22Rv1 (cell line): ENCODE measurements at regions not wholly inside any gene's neighbourhood (a gene's known extent, or its start where the extent isn't known, plus 50 kb on each side); places are given as distances from the start of the nearest gene placed in this dataset.

Experiments
- ZFX ChIP-seq: fragments of 450-650 bp; IDR thresholded peaks from 2 replicates; pipeline ENCODE4 v1.6.1; 2017; ENCODE audit warnings: antibody characterized with exemption, borderline replicate concordance
- TF ChIP-seq, protein P1 (sequence below): fragments of 450-650 bp; IDR thresholded peaks from 2 replicates; pipeline ENCODE4 v1.5.1; 2017; ENCODE audit warnings: mild to moderate bottlenecking

DNA sequence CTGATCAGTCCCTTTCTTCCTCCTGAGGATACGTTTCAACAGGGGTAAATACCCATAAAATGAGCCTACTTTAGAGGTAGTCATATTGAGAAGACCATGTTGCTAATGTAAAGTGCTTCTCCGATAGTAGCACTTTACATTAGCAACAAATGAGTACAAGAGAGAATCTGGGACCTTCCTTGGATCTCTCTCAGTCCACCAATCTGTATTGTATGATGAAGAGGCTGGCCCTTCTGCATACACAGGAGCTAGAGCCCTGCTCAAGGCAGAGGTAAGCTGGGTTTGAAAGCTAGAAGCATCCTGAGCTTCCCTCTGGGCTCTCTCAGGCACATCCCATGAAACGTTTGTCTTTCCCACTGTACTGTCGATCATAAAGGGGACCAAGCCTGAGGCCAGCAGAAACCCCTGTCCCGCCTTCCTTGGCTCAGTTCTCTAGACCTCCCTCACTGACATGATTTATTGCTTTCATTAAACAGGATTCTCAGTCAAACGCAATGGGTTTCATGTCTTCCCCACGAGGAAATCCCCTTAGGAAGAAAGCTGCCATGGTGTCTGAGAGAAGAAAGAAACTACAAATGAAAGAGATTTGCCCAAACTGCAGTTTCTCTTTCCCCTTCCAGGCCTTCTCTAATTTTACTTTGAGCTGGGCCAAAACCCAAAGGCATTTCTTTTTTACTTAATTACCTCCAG is 62.8 kb upstream of the BCAR3 start:
- TF ChIP-seq, protein P1, sequence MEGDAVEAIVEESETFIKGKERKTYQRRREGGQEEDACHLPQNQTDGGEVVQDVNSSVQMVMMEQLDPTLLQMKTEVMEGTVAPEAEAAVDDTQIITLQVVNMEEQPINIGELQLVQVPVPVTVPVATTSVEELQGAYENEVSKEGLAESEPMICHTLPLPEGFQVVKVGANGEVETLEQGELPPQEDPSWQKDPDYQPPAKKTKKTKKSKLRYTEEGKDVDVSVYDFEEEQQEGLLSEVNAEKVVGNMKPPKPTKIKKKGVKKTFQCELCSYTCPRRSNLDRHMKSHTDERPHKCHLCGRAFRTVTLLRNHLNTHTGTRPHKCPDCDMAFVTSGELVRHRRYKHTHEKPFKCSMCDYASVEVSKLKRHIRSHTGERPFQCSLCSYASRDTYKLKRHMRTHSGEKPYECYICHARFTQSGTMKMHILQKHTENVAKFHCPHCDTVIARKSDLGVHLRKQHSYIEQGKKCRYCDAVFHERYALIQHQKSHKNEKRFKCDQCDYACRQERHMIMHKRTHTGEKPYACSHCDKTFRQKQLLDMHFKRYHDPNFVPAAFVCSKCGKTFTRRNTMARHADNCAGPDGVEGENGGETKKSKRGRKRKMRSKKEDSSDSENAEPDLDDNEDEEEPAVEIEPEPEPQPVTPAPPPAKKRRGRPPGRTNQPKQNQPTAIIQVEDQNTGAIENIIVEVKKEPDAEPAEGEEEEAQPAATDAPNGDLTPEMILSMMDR, result no peak
- no peak for TF ChIP-seq ZFX
